ENCODE measurements at regions not wholly inside any gene's neighbourhood (a gene's known extent, or its start where the extent isn't known, plus 50 kb on each side); places are given as distances from the start of the nearest gene placed in this dataset.

DNA sequence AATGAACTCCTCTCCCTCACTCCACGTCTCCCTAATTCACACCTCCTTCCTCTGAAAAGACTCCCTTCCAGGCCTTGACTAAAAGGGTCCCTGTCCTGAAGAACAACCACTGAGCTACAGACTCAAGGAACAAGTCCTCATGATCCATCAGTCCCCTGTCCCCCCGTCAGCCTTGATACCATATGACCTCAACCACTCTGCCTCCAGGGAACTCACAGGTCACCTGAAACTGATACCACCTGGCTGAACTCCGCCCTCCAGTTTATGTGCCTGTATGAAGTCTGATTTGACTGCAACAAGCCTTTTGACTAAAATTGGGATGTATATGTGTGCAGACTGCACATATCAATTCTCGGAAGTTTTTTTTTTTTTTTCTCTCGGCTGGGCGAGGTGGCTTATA lies 88.7 kb downstream of the UGCG start:
- CTCF ChIA-PET, result no interaction called here
- Histone ChIP-seq H3K27ac (ENCODE audit: low read depth, low read length) (no peak overlapping the region), H3K9me3 (ENCODE audit: control insufficient read depth in 2 of 3, low read length in 3 of 3) (no peaks in the 10 kb centered on the region), H3K36me3 (ENCODE audit: control insufficient read depth in 2 of 3, insufficient read depth in 3 of 3, low read length in 3 of 3) (no peaks in the 10 kb centered on the region), H3K4me1 (ENCODE audit: control insufficient read depth in 2 of 2, insufficient read depth in 2 of 2, low read length in 2 of 2) (peaks cover 6 to 15% of the 10 kb centered on the region in 2 donors), H3K4me3 (ENCODE audit: low read length) (no peak overlapping the region), H3K27me3 (ENCODE audit: control insufficient read depth in 2 of 2, insufficient read depth in 2 of 2, low read length in 2 of 2) (no peaks in the 10 kb centered on the region)
- H3K9me3 Mint-ChIP-seq, result peaks cover 0 to 2% (median 0%) of the 10 kb centered on the region in 11 donors
- intact Hi-C loops (cut with micrococcal nuclease), result loop anchor here (2.0 to 5.0 kb wide), 2 partner anchors 52 to 225 kb away; no protein-coding TSS in a partner anchor
- peaks cover 0 to 3% (median 0%) of the 10 kb centered on the region in 5 donors for H3K36me3 Mint-ChIP-seq
- DNase-seq, result no peak
- POLR2A ChIA-PET, result interaction anchor here (1.3 kb wide), 1 partner anchor 17 kb away, joined by 4 read pairs; no protein-coding TSS in a partner anchor
- peaks cover 0 to 13% (median 0%) of the 10 kb centered on the region in 5 donors for H3K27me3 Mint-ChIP-seq
- H3K4me1 Mint-ChIP-seq, result peaks cover 18 to 37% (median 30%) of the 10 kb centered on the region in 7 donors
- peak overlapping the region in 1 of 9 donors; percentile 83 for H3K27ac Mint-ChIP-seq
- no peak for ATAC-seq
- peak overlapping the region in 6 of 10 donors; percentile 28 to 59 (median 53) for H3K4me3 Mint-ChIP-seq

DNA sequence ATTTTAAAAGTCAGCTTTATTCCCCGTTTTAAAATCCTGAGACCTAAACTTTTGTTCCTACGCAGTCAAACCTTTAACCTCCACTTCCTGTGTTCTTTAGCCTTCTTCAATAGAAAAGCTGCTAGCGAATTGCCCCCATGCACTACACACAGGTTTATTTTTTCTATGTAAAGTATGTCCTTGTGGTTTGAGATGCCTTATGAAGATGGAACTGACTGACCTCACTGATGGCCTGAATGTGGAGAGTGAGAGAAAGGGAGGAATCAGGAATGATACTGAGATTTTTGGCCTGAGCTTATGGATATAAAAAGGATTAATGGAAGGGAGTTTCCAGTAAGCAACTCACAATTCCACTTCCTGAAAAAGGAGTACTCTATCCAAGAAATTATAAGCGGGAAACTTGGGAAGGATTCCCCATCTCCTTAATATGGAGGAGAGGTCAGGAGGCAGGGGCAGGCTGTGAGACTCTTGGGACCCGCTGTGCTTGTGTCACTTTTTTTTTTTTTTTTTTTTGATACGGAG lies 89.5 kb downstream of the UGCG start:
- Mint-ChIP-seq H3K4me3 (peak overlapping the region in 9 of 10 donors; percentile 12 to 74 (median 59)), H3K4me1 (peaks cover 18 to 37% (median 30%) of the 10 kb centered on the region in 7 donors), H3K27me3 (peaks cover 0 to 9% (median 0%) of the 10 kb centered on the region in 5 donors), H3K36me3 (peaks cover 0 to 3% (median 0%) of the 10 kb centered on the region in 5 donors), H3K27ac (peak overlapping the region in 6 of 9 donors; percentile 1 to 84 (median 33)), H3K9me3 (peaks cover 0 to 4% (median 0%) of the 10 kb centered on the region in 11 donors)
- ATAC-seq, result no peak
- DNase-seq, result peak in 3 of 9 donors; percentile 15 to 25 (median 23)
- Histone ChIP-seq H3K36me3 (ENCODE audit: control insufficient read depth in 2 of 3, insufficient read depth in 3 of 3, low read length in 3 of 3) (no peaks in the 10 kb centered on the region), H3K27ac (ENCODE audit: low read depth, low read length) (no peak overlapping the region), H3K4me1 (ENCODE audit: control insufficient read depth in 2 of 2, insufficient read depth in 2 of 2, low read length in 2 of 2) (peaks cover 6 to 15% of the 10 kb centered on the region in 2 donors), H3K4me3 (ENCODE audit: low read length) (no peak overlapping the region), H3K9me3 (ENCODE audit: control insufficient read depth in 2 of 3, low read length in 3 of 3) (no peaks in the 10 kb centered on the region), H3K27me3 (ENCODE audit: control insufficient read depth in 2 of 2, insufficient read depth in 2 of 2, low read length in 2 of 2) (no peaks in the 10 kb centered on the region)
- intact Hi-C loops (cut with micrococcal nuclease), result loop anchor here in 1 of 2 donors (5.0 kb wide), 1 partner anchor 51 kb away; no protein-coding TSS in a partner anchor
- POLR2A ChIA-PET, result interaction anchor here (1.3 kb wide), 1 partner anchor 16 kb away, joined by 4 read pairs; no protein-coding TSS in a partner anchor
- CTCF ChIA-PET, result interaction anchor here (0.6 kb wide), 1 partner anchor 385 kb away, joined by 3 read pairs; no protein-coding TSS in a partner anchor
